Hippocampal formation (tissue), 2 donors: ENCODE measurements at regions not wholly inside any gene's neighbourhood (a gene's known extent, or its start where the extent isn't known, plus 50 kb on each side); places are given as distances from the start of the nearest gene placed in this dataset.
"Not testable (repeated sequence)": the region's sequence is repeated elsewhere in the genome, so short reads cannot be mapped to it uniquely, and the experiment has no call there.

Experiments
- DNase-seq, 2 donors: peaks; one replicate each; lab custom pipeline; 2025; lab: John Stamatoyannopoulos, UW

DNA sequence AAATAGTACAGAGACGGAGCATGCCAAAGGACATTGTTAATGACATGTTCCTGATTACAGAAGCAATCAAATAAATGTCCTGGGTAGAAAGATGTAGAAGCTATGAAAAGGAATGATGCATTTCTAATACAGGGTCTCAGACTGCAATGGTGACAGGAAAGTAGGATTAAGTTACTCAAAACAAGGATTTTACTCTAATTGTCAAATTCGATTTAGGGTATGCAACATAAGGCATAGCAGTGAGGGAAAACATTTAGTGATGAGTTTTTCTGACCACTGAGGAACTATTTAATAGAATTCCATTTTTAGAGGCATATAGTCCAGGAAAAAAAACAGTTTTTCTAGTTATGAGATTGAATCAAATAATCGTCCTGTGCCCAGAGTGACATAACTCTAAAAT lies 715.1 kb upstream of the ACO1 start:
- DNase-seq = no peak

DNA sequence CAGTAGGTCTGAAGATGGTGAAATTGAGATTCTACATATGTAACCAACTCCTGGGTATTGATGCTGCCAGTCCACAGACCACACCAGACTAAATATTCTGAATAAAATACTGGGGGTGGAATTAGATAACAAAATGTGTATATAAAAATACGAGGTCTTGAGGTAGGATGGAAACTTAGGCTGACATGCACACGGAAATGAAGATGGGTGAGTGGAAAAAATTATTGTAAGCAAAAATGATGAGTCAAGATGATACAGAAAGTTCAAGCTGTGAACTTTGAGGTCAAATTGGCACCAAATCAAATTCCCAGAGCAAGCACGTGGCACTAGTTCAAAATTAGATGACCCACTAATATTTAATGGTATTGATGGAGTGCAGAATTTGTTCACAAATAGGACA lies 713.4 kb upstream of the ACO1 start:
- DNase-seq = no peak

DNA sequence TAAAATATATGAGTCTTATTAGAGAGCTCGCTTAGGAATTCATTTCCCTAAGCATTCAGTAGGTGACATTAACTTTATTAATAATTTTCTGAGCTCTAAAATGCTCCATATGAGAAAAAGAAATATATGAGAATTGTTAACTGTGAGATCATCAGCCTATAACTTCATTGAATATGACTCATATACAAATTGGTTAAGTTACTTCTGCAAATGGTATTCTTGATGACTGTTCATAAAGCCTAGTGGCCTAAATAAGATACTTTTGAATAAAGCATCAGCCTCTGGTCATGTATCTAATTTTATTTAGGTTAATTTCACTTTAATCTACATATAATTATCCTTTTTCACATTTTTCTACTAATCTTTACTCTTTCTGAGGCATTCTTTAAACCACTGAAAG lies 710.2 kb upstream of the ACO1 start:
- DNase-seq = no peak

DNA sequence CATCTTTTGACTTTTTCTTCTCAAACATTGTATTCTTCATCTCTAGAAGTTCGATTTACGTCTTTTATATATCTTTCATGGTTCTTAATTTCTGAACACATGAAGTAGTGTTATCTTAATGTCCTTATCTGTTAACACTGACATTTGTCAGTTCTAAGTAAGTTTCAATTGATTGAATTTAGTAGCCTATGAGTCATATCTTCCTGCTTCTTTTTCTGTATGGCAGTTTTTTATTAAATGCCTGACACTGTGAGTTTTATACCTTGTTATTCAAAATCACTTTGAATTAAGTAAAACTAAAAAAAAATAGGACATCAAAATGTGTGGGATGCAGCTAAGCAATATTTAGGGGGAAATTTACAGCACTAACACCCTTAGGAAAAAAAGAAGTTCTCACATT lies 707.0 kb upstream of the ACO1 start:
- DNase-seq = no peak

DNA sequence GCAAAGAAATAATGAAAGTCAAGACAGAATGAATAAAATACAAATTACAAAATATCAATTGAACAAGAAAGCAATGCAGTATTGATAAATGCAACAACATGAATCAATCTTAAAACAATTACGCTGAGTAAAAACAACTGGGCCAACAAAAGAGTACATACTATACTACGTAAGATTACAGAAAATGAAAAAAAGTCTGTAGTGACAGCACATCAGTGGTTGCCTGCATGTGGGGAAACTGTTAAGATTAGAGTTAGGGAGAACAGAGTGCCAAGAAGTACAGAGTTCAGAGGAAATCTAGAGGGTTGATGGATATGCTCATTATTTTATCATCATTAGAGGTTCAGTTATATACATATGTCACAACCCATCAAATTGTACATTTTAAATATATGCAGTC lies 706.6 kb upstream of the ACO1 start:
- no peak for DNase-seq

DNA sequence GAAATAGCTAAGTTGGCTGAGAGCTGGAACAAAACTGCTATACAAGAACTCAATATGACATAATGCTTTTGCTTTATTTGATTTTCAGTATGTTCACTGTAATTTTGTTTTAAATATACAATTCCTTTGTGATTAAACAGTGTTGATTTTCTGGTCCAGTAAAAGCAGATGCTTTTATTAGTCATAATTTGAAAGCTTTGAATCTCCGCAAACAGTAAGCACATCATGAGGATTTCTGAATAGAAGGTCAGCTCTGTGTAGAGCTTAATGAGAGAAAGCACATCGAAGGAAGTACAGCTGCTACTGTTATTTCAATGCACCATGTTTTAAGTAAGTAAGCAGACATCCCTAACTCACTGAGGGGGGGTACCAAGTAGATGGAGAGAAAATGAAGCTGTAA lies 701.3 kb upstream of the ACO1 start:
- no peak for DNase-seq

DNA sequence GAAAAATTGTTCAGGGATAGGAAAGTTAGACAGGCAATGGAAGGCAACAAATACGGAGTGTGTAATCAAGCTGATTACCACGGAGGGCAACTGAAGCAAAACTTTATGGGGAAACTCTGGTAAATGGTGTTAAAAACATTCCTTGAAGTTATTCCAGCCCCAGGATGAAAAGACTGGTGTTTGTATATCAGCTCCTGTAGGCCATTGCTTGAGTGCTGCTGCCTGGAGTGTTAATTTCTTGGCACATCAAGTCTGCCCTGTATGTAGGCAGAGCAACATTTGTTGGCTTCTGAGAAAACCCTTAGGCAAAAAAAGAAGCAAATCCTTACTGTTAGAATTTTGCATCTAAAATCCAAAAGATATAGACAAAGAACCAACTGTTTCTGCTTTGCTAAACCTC lies 686.5 kb upstream of the ACO1 start:
- no peak for DNase-seq

DNA sequence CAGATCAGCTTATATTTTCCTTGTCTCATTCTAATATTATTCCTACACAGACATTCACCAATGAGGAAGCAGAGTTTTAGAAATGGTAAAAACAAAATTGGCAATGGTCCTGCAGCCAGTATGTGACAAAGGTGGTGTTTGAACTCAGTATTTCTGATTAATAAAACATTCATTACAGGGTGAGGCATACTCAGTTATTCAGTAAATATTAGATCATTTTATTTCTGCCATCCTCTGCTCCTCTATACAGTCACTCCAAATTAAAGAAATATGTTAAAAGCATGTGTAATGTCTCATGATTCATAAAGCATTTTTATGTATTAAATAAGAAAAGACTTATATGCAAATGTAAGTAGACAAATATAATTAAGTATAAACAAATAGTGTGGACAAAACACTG lies 684.6 kb upstream of the ACO1 start:
- DNase-seq = no peak

DNA sequence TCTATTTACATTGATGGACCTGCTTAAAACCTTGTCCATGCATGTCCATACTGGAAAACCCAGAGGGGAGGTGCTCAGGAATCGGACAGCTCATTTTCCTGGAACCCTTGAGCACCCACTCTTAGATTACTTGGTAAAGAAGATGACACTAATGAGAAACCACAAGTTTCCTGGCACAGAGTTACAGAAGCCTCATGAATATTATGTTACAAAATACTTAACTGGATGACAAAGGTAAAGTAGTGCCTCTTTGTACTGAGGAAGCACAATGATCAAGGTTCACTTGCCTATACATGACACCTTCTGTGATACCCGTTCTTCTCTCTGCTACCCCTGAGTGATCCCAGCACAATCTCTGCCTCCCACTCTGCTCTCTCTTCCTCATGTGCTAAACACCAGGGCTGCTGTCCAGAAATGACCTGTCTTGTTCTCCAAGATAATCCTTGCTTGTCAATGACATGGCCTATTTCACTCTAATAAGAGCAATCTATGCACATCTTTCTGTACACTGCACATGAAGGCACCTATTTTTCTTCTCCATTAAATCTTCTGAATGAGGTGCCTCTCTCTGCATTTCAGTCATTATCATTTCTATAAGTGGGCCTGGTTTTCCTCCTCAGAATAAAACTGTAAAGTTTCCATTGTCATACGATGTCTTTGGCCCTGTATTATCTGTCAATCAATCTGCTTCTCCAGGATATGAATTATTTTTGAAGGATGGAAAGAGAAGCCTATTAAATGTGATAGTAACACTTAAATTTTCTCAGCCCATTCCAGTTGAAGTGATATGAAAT lies 684.0 kb upstream of the ACO1 start:
- DNase-seq = no peak

DNA sequence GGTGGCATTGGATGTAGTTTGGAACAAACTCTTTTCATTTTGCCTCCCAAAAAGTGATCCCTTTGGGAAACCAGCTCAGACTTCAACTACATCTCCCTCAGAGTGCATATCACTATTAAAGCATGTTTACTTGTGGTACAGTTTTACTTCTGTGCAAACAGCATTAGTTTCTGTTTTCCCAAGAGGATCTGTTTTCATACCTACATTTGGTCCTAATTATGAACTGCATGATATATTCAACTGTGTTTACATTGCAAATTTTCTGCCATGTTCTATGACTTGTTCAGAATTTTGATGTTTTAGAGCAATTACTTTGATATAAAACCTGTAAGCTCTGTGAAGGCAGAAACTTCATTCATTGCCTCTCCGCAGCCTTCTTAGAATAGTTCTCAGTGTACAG lies 681.5 kb upstream of the ACO1 start:
- DNase-seq = no peak

DNA sequence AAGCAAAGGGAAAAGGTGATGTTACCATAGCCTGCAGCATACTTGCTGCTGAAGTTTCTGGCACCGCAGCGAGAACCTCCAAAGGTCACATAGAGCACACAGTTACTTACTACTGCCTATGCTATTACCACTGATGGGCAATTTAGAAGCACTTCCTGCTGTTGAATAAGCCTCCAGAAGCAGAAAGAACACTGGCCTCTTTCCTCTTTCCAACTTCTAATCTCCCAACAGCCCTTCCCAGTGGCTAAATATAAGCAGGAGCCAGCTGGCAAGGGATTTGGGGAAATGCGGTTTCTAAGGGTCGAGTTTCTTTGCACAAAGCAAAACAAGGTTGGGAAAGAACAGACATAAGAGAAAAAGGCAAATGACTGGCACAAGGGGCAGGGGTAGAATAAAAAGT lies 669.2 kb upstream of the ACO1 start:
- DNase-seq = no peak

DNA sequence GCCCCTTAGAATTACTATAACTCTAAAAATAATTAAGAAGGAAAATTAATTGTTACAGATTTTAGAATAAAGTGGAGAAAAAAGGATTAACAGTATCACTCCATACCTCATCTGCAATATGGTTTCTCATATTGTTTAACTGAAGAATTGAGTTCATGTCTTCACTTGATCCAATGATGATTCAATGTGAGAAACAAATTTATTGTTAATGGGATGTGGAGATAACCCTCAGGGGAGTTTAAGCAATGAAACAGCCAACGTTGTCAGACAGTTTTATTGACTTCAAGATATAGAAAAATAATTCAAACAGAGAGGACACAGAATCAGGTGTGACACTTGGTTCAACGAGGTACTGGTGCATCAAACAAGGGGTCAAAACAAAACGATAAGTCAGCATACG lies 665.2 kb upstream of the ACO1 start:
- DNase-seq = no peak

DNA sequence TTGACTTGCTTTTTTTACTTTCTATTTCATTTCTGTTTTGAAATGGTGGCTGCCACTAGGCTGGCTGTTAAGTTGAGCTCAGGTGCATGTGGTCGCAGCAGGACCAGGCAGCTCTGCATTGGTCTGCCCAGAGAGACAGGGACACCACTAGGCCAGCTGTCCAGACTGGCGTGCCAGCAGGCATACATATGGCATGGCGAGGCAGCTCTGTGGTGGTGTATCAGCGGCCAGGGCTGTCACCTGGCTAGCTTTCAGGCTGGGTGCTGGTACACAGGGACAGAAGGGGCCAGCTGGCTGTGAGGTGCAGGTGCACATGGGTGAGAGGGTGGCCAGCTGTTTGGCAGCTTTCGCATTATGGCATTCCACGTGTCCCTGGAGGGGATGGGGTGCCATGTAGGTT lies 654.0 kb upstream of the ACO1 start:
- no peak for DNase-seq

DNA sequence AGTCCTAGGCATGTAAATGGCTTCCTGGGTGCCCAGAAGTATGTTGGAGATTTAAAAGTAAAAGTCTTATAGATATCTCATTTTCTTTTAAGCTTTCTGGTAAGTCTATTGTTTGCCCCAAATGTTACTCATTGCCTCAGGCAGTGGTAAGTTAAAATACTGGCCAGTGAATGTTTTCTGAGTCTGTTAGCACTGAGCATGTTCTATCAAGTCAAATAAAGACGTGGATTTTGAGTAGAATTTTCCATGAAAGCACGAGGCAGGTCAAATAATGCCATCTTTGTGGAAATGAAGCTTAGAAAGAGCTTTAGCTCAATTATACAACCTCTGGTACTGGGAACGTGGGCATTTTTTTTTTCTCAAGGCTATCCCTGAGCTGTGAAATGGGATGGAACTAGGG lies 651.3 kb upstream of the ACO1 start:
- DNase-seq = no peak

DNA sequence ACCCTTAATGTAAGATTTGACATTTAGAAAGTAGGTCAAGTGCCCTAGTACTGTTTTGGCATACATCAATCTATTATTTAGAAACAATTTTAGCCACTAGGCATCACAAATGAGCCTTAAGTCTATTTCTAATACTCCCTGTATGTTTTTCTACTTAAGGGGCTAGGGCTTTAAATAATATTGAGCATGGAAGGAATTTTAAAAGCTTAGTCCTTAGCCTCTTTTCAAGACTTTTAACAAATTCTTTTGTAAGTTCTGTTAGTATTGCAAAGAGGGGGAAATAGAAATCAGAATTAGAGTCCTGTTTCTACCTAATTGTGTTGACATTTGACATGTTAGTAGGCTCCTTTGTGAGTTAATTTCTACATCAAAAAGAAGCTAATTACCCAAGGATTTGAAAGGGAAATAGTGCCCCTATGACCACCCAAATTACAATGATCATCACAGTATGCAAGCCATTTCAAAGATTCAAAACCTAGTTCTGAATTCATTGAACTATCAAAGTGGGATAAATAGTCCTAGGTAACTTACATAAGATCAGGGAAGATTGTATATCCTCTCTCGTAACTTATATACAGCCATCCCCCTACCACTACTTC lies 647.8 kb upstream of the ACO1 start:
- no peak for DNase-seq

DNA sequence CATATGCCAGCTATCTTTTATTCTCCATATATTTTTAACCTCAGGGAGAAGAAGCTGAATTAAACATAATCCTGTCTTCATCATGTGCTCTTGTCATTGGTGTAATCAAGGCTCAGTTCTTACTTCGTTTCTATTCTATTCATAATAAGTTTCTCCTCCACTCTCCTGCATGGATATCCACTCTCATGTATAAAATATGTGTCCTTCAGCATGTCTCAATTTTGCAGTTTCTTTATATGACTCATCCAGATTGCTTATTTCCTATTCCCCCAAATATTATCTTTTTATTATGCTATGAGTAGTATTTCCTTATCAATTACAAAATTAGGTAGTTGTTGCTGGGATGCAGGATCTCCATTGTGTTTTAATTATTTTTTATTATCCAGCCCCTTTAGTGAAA lies 643.7 kb upstream of the ACO1 start:
- no peak for DNase-seq

DNA sequence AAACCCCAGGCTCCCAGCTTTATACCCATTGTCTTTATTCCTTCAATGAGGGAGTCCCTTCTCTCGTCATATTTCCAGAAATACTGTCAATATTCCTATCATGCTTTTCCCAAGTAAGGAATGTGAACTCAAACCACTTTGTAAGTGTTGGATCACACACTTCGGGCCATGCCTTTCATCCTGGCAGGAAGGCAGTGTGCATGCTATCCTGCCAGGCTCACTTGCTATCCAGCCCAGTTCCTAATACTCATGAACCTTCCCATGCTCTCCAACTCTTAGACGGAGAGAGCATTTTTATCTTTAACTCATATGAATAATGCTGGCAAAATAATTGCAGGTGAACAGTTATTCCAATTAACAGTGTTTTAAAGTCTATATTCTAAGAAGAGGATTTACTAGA lies 639.9 kb upstream of the ACO1 start:
- no peak for DNase-seq

DNA sequence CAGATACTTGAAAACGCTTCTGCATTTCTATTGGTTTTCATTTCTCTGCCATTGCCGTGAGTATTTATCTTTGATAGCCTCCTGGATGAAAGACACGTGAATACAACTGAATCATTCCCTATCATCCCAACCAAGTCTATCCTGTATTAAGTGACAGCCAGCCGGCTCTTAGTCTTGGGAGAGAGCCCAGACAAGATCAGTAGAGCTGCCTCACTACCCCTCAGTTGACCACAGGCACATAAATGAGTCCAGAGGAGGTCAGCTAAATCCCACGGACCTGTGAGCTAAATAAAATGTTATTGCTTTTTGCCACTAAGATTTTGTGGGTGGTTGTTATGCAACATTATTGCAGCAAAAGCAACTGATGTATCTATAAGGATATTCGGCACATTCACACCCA lies 639.0 kb upstream of the ACO1 start:
- no peak for DNase-seq

DNA sequence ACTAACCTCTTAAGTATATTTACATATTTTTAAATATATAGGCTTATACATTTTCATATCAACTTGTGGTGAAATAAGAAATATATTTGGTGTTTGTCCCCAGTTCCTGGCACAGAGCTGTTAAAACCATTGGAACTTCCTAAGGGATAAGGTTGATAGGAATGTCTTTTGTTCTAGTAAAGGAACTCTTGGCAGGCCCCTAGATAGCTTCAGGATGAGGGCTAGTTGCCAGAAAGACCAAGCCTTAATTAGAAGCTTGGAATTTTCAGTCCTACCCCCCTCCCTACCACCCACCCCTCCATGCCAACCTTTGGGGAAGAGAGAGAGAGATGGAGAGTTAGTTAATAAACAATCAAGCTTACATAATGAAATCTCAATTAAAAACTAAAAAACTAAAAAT lies 638.6 kb upstream of the ACO1 start:
- no peak for DNase-seq

DNA sequence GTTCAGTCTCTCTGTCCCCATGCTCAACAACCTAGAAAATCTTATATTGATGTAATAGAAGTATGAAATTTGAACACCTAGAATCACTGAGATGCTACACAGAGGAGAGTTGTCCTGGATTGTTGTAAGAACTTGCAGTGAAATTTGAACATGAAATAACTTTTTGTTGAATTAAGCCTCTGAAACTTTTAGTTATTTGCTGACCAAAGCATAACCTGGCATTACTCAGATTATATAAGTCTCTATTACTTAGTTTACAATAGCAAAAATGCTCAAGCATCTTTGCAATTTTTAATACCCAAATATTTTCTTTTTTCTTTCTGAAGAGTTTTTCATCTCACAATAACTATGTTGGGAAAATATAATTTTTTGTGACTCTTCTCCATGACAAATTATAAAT lies 630.7 kb upstream of the ACO1 start:
- DNase-seq = no peak

DNA sequence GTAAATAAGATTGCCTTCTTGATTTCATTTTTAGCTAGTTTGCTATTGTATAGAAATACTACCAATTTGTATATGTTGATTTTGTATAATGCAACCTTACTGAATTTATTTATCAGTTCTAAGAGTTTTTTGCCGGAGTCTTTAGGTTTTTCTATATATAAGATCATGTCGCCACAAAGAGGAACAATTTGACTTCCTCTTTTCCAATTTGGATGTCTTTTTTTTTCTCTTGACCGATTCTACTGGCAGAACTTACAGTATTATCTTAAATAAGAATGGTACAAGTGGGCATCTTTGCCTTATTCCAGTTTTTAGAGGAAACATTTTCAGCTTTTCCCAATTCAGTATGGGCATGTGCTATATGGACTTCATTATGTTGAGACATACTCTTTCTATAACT lies 624.7 kb upstream of the ACO1 start:
- DNase-seq = no peak

DNA sequence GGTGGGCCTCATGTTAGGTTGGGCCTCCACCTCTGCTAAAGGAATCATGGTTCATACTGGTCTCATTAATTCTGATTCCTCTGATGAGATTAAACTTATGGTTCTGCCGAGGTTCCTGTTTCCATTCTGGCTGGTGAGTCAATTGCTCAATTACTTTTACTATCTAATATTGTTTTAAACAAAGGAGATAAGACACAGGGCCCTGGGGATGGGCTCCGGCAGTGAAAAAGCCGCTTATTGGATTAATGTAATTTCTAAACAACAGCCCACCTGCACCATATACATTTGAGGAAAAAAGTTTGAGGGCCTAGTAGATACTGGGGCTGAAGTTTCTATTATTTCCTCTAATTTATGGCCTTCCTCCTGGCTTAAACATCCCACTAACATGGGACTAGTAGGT lies 610.4 kb upstream of the ACO1 start:
- DNase-seq = not testable (repeated sequence)

DNA sequence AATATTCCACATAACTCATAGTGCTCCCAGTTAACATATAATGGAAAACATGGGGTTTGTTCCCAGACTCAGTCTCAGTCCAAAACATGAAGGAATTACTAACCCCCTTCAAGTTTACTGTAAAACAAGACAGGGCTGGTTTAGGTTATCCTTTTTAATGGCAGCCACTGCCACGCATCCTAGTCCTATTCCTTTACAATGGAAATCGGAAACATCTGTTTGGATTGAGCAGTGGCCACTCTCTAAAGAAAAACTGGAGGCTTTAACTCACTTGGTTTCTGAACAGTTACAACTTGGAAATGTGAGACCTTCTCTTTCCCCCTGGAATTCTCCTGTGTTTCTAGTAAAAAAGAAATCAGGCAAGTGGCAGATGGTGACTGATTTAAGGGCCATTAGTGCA lies 609.9 kb upstream of the ACO1 start:
- DNase-seq = no peak

DNA sequence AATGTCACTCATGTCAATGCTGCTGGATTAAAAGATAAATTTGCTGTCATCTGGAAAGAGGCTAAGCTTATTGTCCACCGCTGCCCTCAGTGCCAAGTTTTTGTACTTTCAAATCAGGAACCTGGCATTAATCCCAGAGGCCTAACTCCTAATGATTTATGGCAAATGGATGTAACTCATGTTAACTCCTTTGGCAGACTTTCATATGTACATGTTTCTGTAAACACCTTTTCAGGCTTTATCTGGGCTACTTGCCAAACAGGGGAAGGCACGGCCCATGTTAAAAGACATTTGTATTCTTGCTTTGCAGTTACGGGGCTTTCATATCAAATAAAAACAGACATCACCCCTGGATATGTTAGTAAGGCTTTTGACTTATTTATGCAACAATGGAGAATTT lies 608.0 kb upstream of the ACO1 start:
- no peak for DNase-seq
